ENCODE measurements at regions not wholly inside any gene's neighbourhood (a gene's known extent, or its start where the extent isn't known, plus 50 kb on each side); places are given as distances from the start of the nearest gene placed in this dataset.

DNA sequence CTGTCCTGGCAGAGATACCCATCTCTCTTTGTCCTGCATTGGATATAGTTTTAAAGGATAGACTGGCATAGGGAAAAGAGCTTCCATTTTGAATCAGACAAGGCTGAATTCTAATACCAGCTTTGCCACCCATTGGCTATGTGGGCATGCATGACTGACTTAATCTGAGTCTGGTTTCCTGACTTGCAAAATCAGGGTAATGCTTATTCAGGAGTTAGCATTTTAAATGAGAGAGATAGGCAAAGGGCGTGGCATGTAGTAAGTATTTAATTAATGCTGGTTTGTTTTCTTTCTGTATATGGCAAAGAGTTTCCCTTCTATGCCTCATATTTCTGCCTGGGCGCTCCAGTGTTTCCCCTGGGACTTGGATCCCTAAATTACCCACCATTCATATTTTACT, 492.9 kb downstream of the IGSF11 start:
- in situ Hi-C loops (cut with HindIII; ENCODE audit: low sequenced_read_pairs) = no loop called here

DNA sequence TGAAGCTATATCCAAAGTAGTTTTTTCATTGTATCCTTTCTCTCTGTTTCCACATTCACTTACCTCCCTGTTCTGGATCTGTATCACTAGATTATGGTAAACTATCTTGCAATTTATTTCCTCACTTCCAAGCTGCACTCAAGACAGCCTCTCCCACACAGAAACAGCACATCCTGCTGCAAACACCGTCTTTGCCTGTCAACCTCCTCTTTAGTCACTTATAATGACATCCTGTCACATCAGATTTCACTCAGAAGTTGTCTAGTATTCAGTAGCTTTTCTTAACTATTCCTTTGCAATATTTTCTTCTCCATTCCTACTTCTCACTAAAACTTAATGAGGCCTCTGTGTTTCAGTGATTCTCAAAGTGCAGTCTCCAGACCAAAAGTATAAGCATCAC, 490.8 kb downstream of the IGSF11 start:
- in situ Hi-C loops (cut with HindIII; ENCODE audit: low sequenced_read_pairs) = no loop called here

DNA sequence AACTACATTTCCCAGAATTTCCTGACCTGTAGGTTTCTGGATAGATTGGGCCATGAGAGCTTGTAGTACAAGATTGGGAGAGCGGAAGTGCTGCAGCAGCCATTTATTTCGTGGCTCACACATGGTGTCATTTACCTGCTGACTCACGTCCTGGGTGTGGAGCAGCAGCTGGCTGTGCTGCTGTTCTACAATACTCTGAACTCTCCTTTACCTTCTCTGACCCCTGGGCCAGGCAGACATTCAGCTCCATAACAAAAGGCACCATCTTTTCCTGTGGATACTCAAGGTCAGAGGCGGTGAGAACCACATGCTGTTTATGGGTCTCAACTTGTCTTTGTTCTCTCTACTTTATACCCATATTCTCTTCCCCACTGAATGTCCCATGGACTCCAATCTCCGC, 490.2 kb downstream of the IGSF11 start:
- in situ Hi-C loops (cut with HindIII; ENCODE audit: low sequenced_read_pairs) = no loop called here

DNA sequence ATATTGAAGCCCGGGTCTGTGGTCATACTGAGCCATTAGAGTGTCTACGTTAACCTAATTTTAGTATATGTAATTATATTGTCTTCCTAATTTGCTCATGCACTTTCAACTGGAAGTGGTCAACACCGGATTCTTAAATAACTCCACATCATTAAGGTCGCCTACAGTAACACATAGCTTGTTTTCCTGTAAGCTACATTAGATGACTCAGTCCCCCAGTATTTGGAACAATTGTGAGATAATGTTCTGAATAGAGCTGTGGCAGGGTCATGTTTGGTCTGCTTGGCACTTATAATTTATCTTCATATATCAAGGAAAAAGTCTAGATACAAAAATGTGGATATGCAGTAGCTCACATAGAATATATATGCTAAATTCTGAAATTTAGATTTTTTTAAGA, 486.2 kb downstream of the IGSF11 start:
- in situ Hi-C loops (cut with HindIII; ENCODE audit: low sequenced_read_pairs) = no loop called here

DNA sequence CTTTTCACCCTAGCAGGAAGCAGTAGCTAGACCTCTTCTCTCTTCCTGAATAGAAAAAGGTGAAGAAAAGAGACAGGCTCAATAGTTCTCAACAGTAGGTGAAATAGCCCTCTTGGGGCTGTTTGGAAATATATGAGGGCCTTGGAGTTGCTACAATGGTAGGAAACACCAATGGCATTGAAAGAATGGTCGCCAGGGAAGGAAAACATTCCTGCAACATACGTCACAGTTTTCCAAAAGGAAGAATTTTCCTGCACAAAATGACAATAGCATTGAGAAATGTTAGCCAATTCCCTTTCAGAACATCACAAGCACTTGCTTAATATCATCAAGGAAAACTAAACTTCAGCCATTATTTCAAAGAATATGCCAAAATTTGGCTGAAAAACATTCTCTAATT, 484.5 kb downstream of the IGSF11 start:
- in situ Hi-C loops (cut with HindIII; ENCODE audit: low sequenced_read_pairs) = no loop called here

DNA sequence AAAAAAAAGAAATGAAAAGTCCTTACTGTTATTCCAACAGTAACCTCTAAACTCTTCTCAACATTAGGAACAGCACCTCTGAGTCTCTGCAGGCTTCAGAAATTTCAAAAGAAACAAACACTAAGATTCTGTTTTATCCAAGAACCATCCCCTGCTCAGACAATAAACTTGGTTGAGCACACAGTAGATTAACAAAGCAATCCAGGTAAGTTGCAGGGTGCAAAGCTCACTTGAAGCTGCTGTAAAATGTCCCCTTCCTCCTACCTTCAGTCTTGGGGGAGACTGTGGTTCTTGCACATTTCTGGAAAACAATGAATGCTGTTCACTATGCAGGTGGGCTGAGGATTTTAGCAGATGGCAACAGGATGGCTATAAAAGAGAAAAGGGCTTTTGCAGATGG, 484.1 kb downstream of the IGSF11 start:
- in situ Hi-C loops (cut with HindIII; ENCODE audit: low sequenced_read_pairs) = no loop called here

DNA sequence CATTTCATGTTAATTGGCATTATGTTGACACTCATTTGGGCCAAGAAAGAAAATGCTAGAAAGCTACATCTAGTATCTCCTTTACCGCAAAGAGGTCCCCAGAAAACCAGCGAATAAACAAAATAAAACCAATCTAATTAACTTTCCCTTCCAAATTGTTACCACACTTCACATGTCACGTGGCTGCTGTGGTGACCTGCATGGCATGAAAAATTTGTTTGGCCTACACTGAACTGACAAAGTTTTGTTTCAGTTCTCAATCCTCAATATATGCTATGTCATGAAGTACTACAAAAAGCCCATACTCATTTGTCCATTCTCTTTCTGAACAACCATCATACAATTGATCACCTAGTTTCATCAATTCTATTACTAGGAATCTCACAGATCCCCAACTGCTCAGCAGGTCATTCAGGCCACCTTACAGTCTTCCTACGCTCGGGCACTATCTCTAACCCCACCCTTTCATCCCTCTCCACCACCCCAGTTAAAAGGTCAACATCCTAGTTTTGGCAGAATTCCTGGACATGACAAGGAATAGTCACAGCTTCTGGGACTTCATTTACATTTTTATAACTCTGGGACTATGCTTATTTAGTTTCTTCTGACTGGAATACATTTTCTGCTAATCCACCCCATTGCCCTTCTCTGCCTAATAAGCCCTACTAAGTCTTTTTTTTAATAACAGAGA, 480.4 kb downstream of the IGSF11 start:
- in situ Hi-C loops (cut with HindIII; ENCODE audit: low sequenced_read_pairs) = no loop called here

DNA sequence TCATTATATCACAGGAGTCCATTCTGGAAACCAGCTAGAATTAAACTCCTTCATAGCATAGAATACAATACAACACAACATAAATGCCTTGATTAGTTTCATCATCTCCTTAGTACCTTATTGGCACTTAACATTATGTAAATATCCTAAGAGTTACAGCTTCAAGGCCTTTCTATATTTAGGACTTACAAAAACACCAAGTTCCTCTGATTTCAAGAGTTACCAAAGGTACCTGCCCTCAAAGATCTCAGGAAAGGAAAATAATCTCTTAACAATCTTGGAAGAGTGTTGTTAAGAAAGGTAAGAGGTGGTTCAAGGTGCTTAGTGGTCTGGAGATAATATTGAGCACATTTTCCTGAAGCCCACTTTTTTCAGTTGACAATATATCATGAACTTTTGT, 477.7 kb downstream of the IGSF11 start:
- in situ Hi-C loops (cut with HindIII; ENCODE audit: low sequenced_read_pairs) = no loop called here

DNA sequence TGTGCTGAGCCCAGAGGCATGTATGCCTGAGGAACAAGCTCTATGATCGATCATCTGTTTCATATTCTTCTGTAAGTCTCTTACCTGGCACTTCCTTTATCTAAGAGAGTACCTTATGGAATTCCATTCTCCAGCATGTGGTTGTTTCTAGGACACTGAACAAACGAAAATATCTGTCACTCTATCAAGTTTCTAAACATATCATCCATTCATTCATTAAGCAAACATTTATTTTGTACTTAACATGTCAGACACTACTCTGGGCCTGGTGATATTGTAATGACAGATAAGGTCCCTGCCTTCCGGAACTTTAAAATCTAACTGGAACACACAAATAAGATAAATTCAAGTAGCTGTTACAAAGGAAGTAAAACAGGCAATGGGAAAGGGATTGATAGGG, 477.1 kb downstream of the IGSF11 start:
- in situ Hi-C loops (cut with HindIII; ENCODE audit: low sequenced_read_pairs) = no loop called here

DNA sequence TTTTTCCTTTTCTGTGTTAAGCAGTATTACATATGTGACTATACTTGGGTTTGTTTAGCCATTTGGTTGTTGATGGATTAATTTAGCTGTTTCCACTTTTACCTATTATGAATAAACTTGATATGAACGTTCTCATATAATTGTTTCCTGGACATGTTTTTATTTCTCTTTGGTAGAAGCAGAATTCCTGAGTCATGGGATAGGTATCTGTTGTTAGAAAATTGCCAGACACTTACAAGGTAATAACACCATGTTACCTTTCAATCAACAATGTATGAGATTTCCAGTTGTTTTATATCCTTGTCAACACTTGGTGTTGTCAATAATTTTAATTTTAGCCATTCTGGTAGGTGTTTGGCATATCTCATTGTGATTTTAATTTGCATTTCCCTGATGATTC, 475.4 kb downstream of the IGSF11 start:
- in situ Hi-C loops (cut with HindIII; ENCODE audit: low sequenced_read_pairs) = no loop called here

DNA sequence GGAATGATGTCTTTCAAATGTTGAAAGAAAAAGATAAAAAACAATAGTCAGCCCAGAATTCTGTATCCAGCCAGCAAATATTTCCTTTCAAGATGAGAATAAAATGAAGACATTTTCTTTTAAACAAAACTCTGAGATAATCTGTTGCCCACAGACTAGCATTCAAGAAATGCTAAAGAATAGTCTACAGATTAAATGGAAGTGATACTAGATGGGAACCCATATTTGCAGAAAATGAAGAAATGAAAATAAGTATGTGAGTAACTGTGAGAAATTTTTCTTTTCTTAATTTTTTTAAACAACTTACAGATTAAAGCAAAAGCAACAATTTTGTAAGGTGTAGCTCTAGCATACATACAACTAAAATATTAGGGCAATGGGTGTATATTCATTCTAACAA, 469.8 kb downstream of the IGSF11 start:
- in situ Hi-C loops (cut with HindIII; ENCODE audit: low sequenced_read_pairs) = no loop called here

DNA sequence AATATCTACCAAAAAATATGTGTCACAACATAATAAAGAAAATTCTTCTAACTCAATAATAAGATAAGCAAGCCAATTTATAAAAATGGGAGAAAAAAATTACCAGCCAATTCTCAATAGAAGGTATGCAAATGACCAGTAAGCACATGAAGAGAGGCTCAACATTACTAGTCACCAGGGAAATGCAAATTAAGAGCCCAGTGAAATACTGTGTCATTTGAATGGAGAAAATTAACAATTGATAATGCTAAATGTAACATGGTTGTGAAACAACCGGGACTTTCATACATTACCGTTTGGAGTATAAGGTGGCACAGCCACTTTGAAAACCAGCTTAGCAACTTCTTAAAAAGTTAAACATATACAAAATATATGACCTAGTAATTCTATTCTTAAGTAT, 460.7 kb downstream of the IGSF11 start:
- in situ Hi-C loops (cut with HindIII; ENCODE audit: low sequenced_read_pairs) = no loop called here

DNA sequence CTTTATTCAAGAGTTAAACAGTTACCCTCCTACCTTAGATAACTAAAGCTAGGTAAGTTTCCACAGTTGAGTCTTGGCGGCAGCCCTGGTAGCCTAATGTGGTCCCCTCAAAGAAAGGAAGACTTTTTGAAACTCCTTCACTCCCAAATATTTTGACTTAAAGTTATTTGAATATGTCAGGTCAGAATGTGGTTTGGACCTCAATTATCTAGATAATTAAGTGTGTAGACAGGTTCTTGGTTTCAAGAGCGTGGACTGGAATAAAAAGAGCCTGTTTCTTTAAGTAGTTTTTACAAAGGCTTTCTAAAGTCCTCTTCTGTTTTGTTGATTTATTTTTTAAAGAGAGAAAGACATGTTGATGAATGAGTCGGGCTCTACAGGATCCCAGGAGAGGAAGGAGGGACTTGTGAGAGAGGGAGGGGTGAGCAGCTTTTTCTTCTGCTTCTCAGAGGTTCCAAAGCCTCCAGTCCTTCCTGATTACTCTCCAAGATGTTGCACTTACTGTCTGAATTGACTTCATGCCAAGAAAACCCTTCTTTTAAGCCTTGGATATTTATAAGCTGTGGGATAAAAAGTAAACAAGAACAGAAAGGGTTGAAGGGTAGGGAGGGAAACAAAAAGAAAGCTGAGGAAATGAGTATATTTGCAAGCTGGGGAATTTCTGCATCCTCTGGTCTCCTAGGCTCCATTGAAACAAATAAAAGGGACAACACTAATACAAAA, 457.4 kb downstream of the IGSF11 start:
- in situ Hi-C loops (cut with HindIII; ENCODE audit: low sequenced_read_pairs) = no loop called here

DNA sequence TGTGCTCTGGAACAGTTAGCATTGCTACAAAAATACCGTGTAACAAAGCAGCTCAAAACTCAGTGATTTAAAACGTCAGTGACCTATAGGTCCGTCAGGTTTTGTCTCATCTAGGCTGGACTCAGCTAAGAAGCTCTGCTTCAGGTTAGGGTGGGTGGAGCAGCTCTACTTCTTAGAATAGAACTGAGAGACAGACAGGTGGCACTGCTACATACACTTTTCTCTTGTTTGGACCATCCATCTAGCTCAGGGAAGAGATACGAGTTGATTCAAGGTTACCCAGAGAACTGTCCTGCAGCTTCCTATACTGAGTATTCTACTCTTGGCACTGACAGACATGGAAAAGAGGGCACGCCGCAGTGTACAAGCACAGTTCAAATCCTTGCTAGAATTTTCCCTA, 456.1 kb downstream of the IGSF11 start:
- in situ Hi-C loops (cut with HindIII; ENCODE audit: low sequenced_read_pairs) = no loop called here

DNA sequence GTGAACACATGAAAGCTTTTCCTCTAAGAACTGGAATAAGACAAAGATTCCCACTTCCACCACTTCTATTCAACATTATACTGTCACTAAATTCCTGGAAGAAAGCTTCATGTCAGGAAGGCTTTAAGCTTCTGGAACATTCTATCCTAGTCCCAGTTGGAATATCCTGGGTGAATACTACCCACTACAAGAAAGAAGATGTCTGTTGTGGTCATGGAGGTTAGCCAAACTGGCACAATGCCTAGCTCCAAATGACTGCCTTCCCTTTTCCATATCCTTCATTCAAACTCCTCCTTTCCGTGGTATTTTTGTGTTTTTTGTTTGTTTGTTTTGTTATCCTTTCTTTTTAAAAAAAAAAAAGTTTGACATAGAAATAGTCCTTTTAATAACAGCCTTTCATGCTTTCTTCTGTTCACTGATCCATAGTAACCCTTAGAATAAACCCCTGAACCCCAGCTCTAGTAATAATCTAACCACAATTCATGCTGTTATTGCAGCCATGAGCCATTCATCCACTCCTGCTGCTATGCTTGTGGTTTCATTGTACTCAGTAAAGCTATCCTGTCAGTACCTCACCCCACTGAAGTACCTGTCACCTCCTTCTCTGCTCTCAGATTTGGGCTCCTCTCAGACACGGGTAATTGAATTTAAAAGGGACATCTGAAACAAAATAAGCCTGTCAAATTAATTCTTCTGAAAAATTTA, 447.5 kb downstream of the IGSF11 start:
- in situ Hi-C loops (cut with HindIII; ENCODE audit: low sequenced_read_pairs) = no loop called here

DNA sequence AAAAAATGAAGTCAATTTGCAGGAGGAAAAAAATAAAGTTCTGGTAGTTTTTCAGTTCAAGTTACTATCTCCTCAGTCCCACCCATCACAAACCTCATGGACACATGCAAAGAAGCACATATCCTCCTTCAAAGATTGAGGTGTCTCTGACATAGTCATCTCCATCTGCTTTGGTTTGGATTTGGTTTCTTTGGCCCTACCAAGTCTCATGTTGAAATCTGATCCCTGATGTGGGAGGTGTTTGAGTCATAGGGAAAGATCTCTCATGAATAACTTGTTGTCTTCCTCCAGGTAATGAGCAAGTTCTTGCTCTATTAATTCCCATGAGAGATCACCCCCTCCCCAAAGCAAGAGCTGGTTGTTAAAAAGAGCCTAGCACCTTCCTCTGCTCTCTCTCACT, 446.8 kb downstream of the IGSF11 start:
- in situ Hi-C loops (cut with HindIII; ENCODE audit: low sequenced_read_pairs) = no loop called here

DNA sequence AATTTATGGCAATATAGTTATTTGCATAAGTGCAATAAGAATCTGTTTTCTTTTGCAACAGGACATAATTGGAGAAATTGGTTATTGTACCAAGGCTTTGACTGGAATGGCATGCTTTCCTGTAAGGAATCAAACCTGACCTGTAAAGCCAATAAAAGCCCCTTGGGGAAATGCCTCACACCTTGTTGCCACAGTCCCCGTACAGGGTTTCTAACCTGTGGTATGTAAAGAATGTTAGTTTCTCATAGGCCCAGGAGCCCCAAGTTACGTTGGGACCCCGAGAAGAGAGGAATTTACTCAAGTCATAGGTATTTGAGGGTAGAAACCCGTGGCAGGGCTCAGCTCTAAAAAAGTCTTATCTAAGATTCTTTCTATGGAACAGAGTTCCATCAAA, 441.4 kb downstream of the IGSF11 start:
- in situ Hi-C loops (cut with HindIII; ENCODE audit: low sequenced_read_pairs) = no loop called here

DNA sequence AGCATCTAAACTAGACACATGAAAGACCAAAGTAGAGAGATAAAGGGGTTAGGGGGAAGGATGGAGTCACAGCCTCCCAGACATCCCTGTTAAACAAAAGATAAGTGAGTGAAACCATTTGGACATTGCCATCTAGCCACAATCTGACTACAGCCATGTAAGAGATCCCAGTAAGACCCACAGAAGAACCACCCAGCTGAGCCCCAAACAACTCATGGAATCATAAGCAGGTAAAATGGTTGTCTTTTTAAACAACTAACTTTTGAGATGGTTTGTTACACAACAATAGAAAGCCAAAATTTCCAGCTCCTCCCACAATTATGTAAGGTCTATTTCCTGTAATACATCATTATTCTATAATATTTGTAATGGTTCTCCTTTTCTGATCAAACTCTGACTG, 437.5 kb downstream of the IGSF11 start:
- in situ Hi-C loops (cut with HindIII; ENCODE audit: low sequenced_read_pairs) = no loop called here

DNA sequence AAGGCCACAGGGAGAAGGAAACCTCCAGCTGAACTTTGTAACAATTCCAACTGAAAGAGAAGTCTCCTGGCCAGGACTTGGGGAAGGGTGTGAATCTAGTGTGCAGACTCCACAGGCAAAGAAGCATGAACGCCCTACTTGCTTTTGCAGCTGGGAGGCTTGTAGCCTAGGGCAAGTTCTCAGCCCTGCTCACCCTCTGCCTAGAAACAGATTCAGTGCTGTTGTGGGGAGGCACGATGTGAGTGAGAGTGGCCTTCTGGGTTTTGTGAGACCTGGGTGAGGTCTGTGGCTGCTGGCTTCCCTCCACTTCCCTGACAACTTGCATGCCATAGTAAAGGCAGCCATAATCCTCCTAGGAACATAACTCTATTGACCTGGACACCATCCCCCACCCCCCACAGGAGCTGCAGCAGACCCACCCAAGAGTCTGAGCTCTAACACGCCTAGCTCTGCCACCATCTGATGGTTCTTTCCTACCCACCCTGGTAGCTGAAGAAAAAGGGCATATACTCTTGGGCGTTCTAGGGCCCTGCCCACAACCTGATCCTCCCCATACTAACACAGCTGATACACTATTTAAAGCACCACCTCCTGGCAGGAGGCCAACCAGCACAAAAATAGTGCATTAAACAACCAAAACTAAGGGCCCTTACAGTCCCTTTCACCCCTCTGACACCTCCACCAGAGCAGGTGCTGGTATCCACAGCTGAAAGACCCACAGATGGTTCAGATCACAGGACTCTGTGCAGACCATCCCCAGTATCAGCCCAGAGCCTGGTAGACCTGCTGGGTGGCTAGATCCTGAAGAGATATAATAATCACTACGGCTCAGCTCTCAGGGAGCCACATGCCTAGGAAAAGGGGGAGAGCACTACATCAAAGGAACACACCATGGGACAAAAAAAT, 426.5 kb downstream of the IGSF11 start:
- in situ Hi-C loops (cut with HindIII; ENCODE audit: low sequenced_read_pairs) = no loop called here

DNA sequence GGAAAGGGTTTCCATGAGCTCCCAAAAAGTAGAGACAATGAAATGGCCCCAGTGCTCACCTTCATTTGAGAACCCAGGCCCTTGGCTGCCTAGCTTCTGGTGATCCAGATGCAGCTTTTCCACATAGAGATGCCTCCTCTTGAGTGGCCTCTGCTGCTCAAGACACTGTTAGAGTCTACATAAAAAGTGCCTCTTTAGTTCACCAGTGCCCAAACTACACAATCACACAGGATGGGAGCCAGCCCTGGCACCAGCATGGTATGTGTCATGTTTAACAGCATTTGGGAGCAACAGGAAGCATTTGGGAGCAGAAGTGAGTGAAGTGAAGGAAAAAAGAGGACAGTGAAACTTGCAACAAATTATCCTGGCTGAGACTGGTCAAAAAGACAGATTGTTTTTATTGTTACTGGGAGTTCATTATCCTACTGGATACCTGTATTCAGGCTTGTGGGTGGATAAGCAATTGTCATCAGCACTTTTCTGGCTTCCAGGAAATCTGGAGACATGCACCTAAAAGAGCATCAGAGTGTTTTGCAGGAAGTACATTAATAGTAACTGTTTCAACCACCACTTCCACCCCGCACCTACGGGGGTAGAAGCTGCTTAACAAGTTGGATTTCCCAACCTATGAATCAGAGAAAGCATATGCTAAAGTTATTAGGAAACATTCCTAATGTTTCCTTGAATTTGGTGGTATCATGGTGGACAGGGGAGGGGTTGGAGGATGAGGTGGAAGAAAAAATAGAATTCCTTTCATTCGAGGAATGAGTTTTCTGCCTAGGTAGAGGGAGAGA, 416.2 kb downstream of the IGSF11 start:
- in situ Hi-C loops (cut with HindIII; ENCODE audit: low sequenced_read_pairs) = no loop called here
